ENCODE measurements at regions not wholly inside any gene's neighbourhood (a gene's known extent, or its start where the extent isn't known, plus 50 kb on each side); places are given as distances from the start of the nearest gene placed in this dataset.

DNA sequence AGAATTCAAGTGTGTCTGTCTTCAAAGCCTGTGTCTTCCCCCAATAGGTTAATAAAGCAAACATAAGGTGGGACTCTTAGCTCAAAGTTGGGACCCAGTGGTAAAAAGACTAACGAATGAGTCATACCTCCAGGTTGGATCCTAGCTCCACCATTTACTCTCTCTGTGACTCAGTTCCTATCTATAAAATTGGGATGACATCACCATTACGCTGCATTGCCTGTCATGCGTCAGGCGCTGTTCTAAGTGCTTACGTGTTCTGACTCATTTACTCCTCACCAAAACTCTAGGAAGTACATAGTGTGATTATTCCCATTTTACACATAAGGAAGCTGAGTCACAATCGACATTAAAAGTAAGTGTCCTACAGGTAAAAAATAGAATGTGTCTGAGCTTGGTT is 915.8 kb downstream of the VRK1 start:
- no CpG with 5 or more reads among the region's 6 CpGs for WGBS (ENCODE audit: extremely low coverage, insufficient coverage, insufficient read length)
- Histone ChIP-seq H3K4me3 (ENCODE audit: low read depth, low read length) (no peak overlapping the region), H3K4ac (ENCODE audit: low read depth, low read length) (no peak overlapping the region), H2AK5ac (ENCODE audit: low read length) (no peak overlapping the region), H3K36me3 (ENCODE audit: control insufficient read depth in 1 of 2, insufficient read depth in 2 of 2, low read length in 2 of 2) (no peaks in the 10 kb centered on the region), H2AFZ (ENCODE audit: insufficient read depth, low read length, poor library complexity) (no peak overlapping the region), H2BK120ac (ENCODE audit: insufficient read depth, low read length, poor library complexity) (no peak overlapping the region), H2BK5ac (ENCODE audit: low read depth, low read length, poor library complexity) (no peak overlapping the region), H3K4me1 (ENCODE audit: control insufficient read depth in 1 of 2, insufficient read depth in 2 of 2, low read length in 2 of 2) (no peaks in the 10 kb centered on the region), H3K23ac (ENCODE audit: low read length) (no peak overlapping the region), H3K14ac (ENCODE audit: low read length) (no peak overlapping the region), H3K18ac (ENCODE audit: low read length) (no peak overlapping the region), H3K27ac (ENCODE audit: low read depth, low read length) (no peak overlapping the region), H3K9ac (ENCODE audit: low read length) (no peak overlapping the region), H4K91ac (ENCODE audit: low read depth, low read length) (no peak overlapping the region), H3K79me2 (ENCODE audit: control insufficient read depth, insufficient read depth, low read length, poor library complexity) (no peaks in the 10 kb centered on the region), H2BK12ac (ENCODE audit: low read length) (no peak overlapping the region), H3K9me3 (ENCODE audit: insufficient read depth, low read depth, low read length) (no peaks in the 10 kb centered on the region), H3K4me2 (ENCODE audit: low read length) (no peak overlapping the region), H4K8ac (ENCODE audit: low read depth, low read length) (no peak overlapping the region), H3K27me3 (ENCODE audit: insufficient read depth, low read length) (no peaks in the 10 kb centered on the region), H3K79me1 (ENCODE audit: low read length) (no peaks in the 10 kb centered on the region), H4K12ac (ENCODE audit: low read depth, low read length) (no peak overlapping the region)
- peak; percentile 65 to 85 for DNase-seq

GRCh38 chr14:97718886-97719442 is 921.8 kb downstream of the VRK1 start:
- Histone ChIP-seq H2BK5ac (ENCODE audit: low read depth, low read length, poor library complexity) (no peak overlapping the region), H3K4me3 (ENCODE audit: low read depth, low read length) (no peak overlapping the region), H3K27me3 (ENCODE audit: insufficient read depth, low read length) (no peaks in the 10 kb centered on the region), H3K18ac (ENCODE audit: low read length) (no peak overlapping the region), H3K9me3 (ENCODE audit: insufficient read depth, low read depth, low read length) (no peaks in the 10 kb centered on the region), H4K8ac (ENCODE audit: low read depth, low read length) (no peak overlapping the region), H3K4ac (ENCODE audit: low read depth, low read length) (no peak overlapping the region), H3K36me3 (ENCODE audit: control insufficient read depth in 1 of 2, insufficient read depth in 2 of 2, low read length in 2 of 2) (no peaks in the 10 kb centered on the region), H3K27ac (ENCODE audit: low read depth, low read length) (no peak overlapping the region), H2AFZ (ENCODE audit: insufficient read depth, low read length, poor library complexity) (no peak overlapping the region), H3K14ac (ENCODE audit: low read length) (no peak overlapping the region), H2BK12ac (ENCODE audit: low read length) (no peak overlapping the region), H3K4me2 (ENCODE audit: low read length) (no peak overlapping the region), H4K91ac (ENCODE audit: low read depth, low read length) (no peak overlapping the region), H4K12ac (ENCODE audit: low read depth, low read length) (no peak overlapping the region), H2BK120ac (ENCODE audit: insufficient read depth, low read length, poor library complexity) (no peak overlapping the region), H3K23ac (ENCODE audit: low read length) (no peak overlapping the region), H3K4me1 (ENCODE audit: control insufficient read depth in 1 of 2, insufficient read depth in 2 of 2, low read length in 2 of 2) (no peaks in the 10 kb centered on the region), H3K9ac (ENCODE audit: low read length) (no peak overlapping the region), H2AK5ac (ENCODE audit: low read length) (no peak overlapping the region), H3K79me1 (ENCODE audit: low read length) (no peaks in the 10 kb centered on the region), H3K79me2 (ENCODE audit: control insufficient read depth, insufficient read depth, low read length, poor library complexity) (no peaks in the 10 kb centered on the region)
- no peak for DNase-seq
- no CpG with 5 or more reads among the region's 1 CpG for WGBS (ENCODE audit: extremely low coverage, insufficient coverage, insufficient read length)

GRCh38 chr14:97719931-97720330 is 922.7 kb downstream of the VRK1 start:
- H3K4ac ChIP-seq (ENCODE audit: low read depth, low read length), result no peak overlapping the region
- H3K36me3 ChIP-seq (ENCODE audit: control insufficient read depth in 1 of 2, insufficient read depth in 2 of 2, low read length in 2 of 2), result no peaks in the 10 kb centered on the region
- DNase-seq, result no peak

DNA sequence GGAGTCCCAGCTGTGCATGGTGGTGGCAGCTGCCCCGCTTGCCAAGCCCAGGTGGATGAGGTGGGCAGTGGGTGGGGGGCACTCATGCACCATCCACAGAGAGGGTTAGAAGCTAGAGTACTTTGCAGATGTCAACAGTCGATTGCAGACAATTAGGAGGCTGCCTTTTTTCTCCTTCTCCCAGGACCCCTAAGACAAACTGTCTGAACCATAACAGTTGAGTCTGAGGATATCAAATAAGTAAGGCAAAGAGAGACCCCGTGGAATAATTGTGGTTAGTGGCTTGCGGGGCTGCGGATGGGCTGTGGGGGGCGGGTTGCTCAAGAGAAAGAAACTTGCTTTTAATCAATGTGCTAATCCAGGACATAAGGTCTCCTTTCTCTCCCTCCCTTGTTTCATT is 926.2 kb downstream of the VRK1 start:
- H2BK120ac ChIP-seq (ENCODE audit: insufficient read depth, low read length, poor library complexity), result no peak overlapping the region
- H2BK5ac ChIP-seq (ENCODE audit: low read depth, low read length, poor library complexity), result no peak overlapping the region
- no peak overlapping the region for H3K18ac ChIP-seq (ENCODE audit: low read length)
- H3K23ac ChIP-seq (ENCODE audit: low read length), result no peak overlapping the region
- no peaks in the 10 kb centered on the region for H3K79me1 ChIP-seq (ENCODE audit: low read length)
- H3K4me2 ChIP-seq (ENCODE audit: low read length), result no peak overlapping the region
- H3K9ac ChIP-seq (ENCODE audit: low read length), result no peak overlapping the region
- no peaks in the 10 kb centered on the region for H3K36me3 ChIP-seq (ENCODE audit: control insufficient read depth in 1 of 2, insufficient read depth in 2 of 2, low read length in 2 of 2)
- no peak overlapping the region for H2AFZ ChIP-seq (ENCODE audit: insufficient read depth, low read length, poor library complexity)
- no peak overlapping the region for H3K4me3 ChIP-seq (ENCODE audit: low read depth, low read length)
- no peak overlapping the region for H4K91ac ChIP-seq (ENCODE audit: low read depth, low read length)
- H3K4me1 ChIP-seq (ENCODE audit: control insufficient read depth in 1 of 2, insufficient read depth in 2 of 2, low read length in 2 of 2), result no peaks in the 10 kb centered on the region
- H3K4ac ChIP-seq (ENCODE audit: low read depth, low read length), result no peak overlapping the region
- DNase-seq, result no peak
- H3K27ac ChIP-seq (ENCODE audit: low read depth, low read length), result no peak overlapping the region
- H4K8ac ChIP-seq (ENCODE audit: low read depth, low read length), result no peak overlapping the region
- H3K14ac ChIP-seq (ENCODE audit: low read length), result no peak overlapping the region
- no peak overlapping the region for H4K12ac ChIP-seq (ENCODE audit: low read depth, low read length)
- no peak overlapping the region for H2BK12ac ChIP-seq (ENCODE audit: low read length)
- H3K9me3 ChIP-seq (ENCODE audit: insufficient read depth, low read depth, low read length), result no peaks in the 10 kb centered on the region
- no peak overlapping the region for H2AK5ac ChIP-seq (ENCODE audit: low read length)
- no peaks in the 10 kb centered on the region for H3K79me2 ChIP-seq (ENCODE audit: control insufficient read depth, insufficient read depth, low read length, poor library complexity)
- WGBS (ENCODE audit: extremely low coverage, insufficient coverage, insufficient read length), result no CpG with 5 or more reads among the region's 6 CpGs
- no peaks in the 10 kb centered on the region for H3K27me3 ChIP-seq (ENCODE audit: insufficient read depth, low read length)

More at GRCh38 chr14:97719931-97720330, 922.7 kb downstream of the VRK1 start:
- Histone ChIP-seq H3K79me2 (ENCODE audit: control insufficient read depth, insufficient read depth, low read length, poor library complexity) (no peaks in the 10 kb centered on the region), H3K79me1 (ENCODE audit: low read length) (no peaks in the 10 kb centered on the region), H3K23ac (ENCODE audit: low read length) (no peak overlapping the region), H3K27ac (ENCODE audit: low read depth, low read length) (no peak overlapping the region), H3K4me2 (ENCODE audit: low read length) (no peak overlapping the region), H3K14ac (ENCODE audit: low read length) (no peak overlapping the region), H4K12ac (ENCODE audit: low read depth, low read length) (no peak overlapping the region), H3K4me3 (ENCODE audit: low read depth, low read length) (no peak overlapping the region), H3K9me3 (ENCODE audit: insufficient read depth, low read depth, low read length) (no peaks in the 10 kb centered on the region), H2BK12ac (ENCODE audit: low read length) (no peak overlapping the region), H2BK120ac (ENCODE audit: insufficient read depth, low read length, poor library complexity) (no peak overlapping the region), H3K18ac (ENCODE audit: low read length) (no peak overlapping the region), H2AFZ (ENCODE audit: insufficient read depth, low read length, poor library complexity) (no peak overlapping the region), H2BK5ac (ENCODE audit: low read depth, low read length, poor library complexity) (no peak overlapping the region), H3K9ac (ENCODE audit: low read length) (no peak overlapping the region), H2AK5ac (ENCODE audit: low read length) (no peak overlapping the region), H4K91ac (ENCODE audit: low read depth, low read length) (no peak overlapping the region), H3K27me3 (ENCODE audit: insufficient read depth, low read length) (no peaks in the 10 kb centered on the region), H3K4me1 (ENCODE audit: control insufficient read depth in 1 of 2, insufficient read depth in 2 of 2, low read length in 2 of 2) (no peaks in the 10 kb centered on the region), H4K8ac (ENCODE audit: low read depth, low read length) (no peak overlapping the region)
- WGBS (ENCODE audit: extremely low coverage, insufficient coverage, insufficient read length), result no CpG with 5 or more reads among the region's 2 CpGs
